HFFc6 (cell line): ENCODE measurements at regions not wholly inside any gene's neighbourhood (a gene's known extent, or its start where the extent isn't known, plus 50 kb on each side); places are given as distances from the start of the nearest gene placed in this dataset.

Experiments
- DNase-seq: peaks from one replicate; pipeline ENCODE4 v3.0.0-alpha.2; 2018
- H3K27ac Mint-ChIP-seq: 2 replicates; pipeline ENCODE4 v1.8.0; 2020; ENCODE audit warnings: mild to moderate bottlenecking, mixed read lengths
- H3K27me3 Mint-ChIP-seq: 2 replicates; pipeline ENCODE4 v1.8.0; 2021; ENCODE audit warnings: mild to moderate bottlenecking, moderate library complexity, mixed read lengths; ENCODE audit not compliant: insufficient read depth
- H3K36me3 Mint-ChIP-seq: 2 replicates; pipeline ENCODE4 v1.8.0; 2021; ENCODE audit warnings: low read depth, mixed read lengths
- H3K4me1 Mint-ChIP-seq: 2 replicates; pipeline ENCODE4 v1.8.0; 2020; ENCODE audit warnings: low read depth, mixed read lengths
- H3K4me3 Mint-ChIP-seq: 2 replicates; pipeline ENCODE4 v1.8.0; 2020; ENCODE audit warnings: mild to moderate bottlenecking, moderate library complexity, mixed read lengths
- H3K9me3 Mint-ChIP-seq: 2 replicates; pipeline ENCODE4 v1.8.0; 2020; ENCODE audit warnings: mild to moderate bottlenecking, mixed read lengths
- CTCF ChIP-seq: fragments of 200-600 bp; sonication (generic); IDR thresholded peaks from 2 replicates; pipeline ENCODE4 v1.5.0; 2021; ENCODE audit warnings: antibody characterized with exemption, mild to moderate bottlenecking

GRCh38 chr1:106659490-106660244, 396.8 kb upstream of the PRMT6 start:
- Mint-ChIP-seq H3K9me3 (peaks cover 56% of the 10 kb centered on the region), H3K4me1 (no peaks in the 10 kb centered on the region), H3K4me3 (no peak overlapping the region), H3K27me3 (no peaks in the 10 kb centered on the region), H3K27ac (no peak overlapping the region), H3K36me3 (no peaks in the 10 kb centered on the region; the same call in 1 of the 2 replicates)
- no peak for TF ChIP-seq CTCF
- DNase-seq: no peak

DNA sequence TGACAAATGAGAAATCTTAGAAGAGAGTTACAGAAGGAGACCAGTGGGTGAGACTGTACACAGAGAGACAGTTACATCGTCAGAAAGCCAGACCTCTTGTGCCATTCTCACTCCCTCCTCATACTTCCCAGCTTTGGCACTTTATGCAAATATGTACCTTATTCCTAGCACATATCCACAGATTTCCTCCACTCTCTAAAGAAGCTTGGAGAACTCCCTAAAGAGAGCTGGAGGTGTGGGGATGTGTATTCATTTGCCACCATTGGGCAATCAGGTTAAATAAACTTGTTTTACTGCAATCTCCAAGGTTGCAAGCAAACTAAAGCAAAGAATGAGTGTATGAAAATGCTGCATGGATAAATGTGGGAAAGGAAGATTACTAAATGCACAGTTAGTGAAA, 380.9 kb upstream of the PRMT6 start:
- Mint-ChIP-seq H3K27ac (no peak overlapping the region), H3K4me1 (no peaks in the 10 kb centered on the region), H3K27me3 (no peaks in the 10 kb centered on the region), H3K9me3 (peaks cover 21% of the 10 kb centered on the region; the same call in 1 of the 2 replicates), H3K36me3 (no peaks in the 10 kb centered on the region), H3K4me3 (no peak overlapping the region)
- TF ChIP-seq CTCF: no peak
- DNase-seq: no peak

DNA sequence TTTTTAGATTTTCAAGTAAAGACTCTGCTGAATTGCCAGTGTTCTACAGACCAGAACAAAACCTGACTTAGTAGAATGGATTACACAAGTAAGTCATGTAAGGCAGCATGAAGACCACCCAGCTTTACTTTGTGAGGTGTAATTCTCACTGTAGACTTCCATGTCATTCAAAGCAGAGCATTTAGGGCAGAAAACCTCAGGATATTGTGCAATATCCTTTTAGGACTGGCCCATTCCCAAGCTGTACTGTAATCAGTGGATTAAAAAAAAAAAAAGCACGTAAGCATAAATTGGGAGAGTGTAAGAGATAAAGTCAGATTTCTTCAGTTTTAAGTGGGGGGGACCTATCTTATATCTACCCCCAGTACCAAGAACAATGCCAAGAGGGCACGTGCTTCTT, 380.5 kb upstream of the PRMT6 start:
- Mint-ChIP-seq H3K27me3 (no peaks in the 10 kb centered on the region), H3K36me3 (no peaks in the 10 kb centered on the region), H3K9me3 (peaks cover 17% of the 10 kb centered on the region; the same call in 1 of the 2 replicates), H3K4me3 (no peak overlapping the region), H3K4me1 (no peaks in the 10 kb centered on the region), H3K27ac (no peak overlapping the region)
- TF ChIP-seq CTCF: no peak
- no peak for DNase-seq

GRCh38 chr1:106677181-106677580, 379.3 kb upstream of the PRMT6 start:
- no peaks in the 10 kb centered on the region for H3K36me3 Mint-ChIP-seq

GRCh38 chr1:106677721-106678120, 378.8 kb upstream of the PRMT6 start:
- Mint-ChIP-seq H3K9me3 (peaks cover 17% of the 10 kb centered on the region; the same call in 1 of the 2 replicates), H3K27me3 (no peaks in the 10 kb centered on the region), H3K27ac (no peak overlapping the region), H3K4me3 (no peak overlapping the region), H3K36me3 (no peaks in the 10 kb centered on the region), H3K4me1 (no peaks in the 10 kb centered on the region)
- no peak for DNase-seq
- TF ChIP-seq CTCF: no peak

More at GRCh38 chr1:106677181-106677580, 379.3 kb upstream of the PRMT6 start:
- Mint-ChIP-seq H3K4me1 (no peaks in the 10 kb centered on the region), H3K27me3 (no peaks in the 10 kb centered on the region), H3K9me3 (peaks cover 17% of the 10 kb centered on the region; the same call in 1 of the 2 replicates), H3K27ac (no peak overlapping the region), H3K4me3 (no peak overlapping the region)
- TF ChIP-seq CTCF: no peak
- DNase-seq: no peak
